Activated CD8-positive, alpha-beta T cell treated with anti-CD3 and anti-CD28 coated beads, Interleukin-2, amount 10 ng/mL, durations not matched to agents 7 days and 5 days (primary cell): ENCODE measurements at regions not wholly inside any gene's neighbourhood (a gene's known extent, or its start where the extent isn't known, plus 50 kb on each side); places are given as distances from the start of the nearest gene placed in this dataset.
"Not testable (repeated sequence)": the region's sequence is repeated elsewhere in the genome, so short reads cannot be mapped to it uniquely, and the experiment has no call there.

ENCODE experiments used
- ATAC-seq: fragments of 150-1000 bp; cut with Tn5 transposase; one replicate; pipeline ENCODE4 v1.10.0; 2021; ENCODE audit warnings: moderate library complexity
- CTCF ChIA-PET: fragments of 350-600 bp; sonication (Branson Sonifier 250); formaldehyde crosslinking; loops from one replicate; lab custom pipeline; 2021; ENCODE audit warnings: antibody characterized with exemption; lab: Charles Lee
- POLR2A ChIA-PET: fragments of 350-600 bp; sonication (Branson Sonifier 250); formaldehyde crosslinking; loops from one replicate; lab custom pipeline; 2021; ENCODE audit warnings: antibody characterized with exemption; lab: Charles Lee
- DNase-seq: peaks from one replicate; pipeline ENCODE4 v3.0.0-alpha.2; 2020
- H3K27ac Mint-ChIP-seq: one replicate; pipeline ENCODE4 v1.8.0; 2021; ENCODE audit warnings: mild to moderate bottlenecking, mixed read lengths
- H3K27me3 Mint-ChIP-seq: one replicate; pipeline ENCODE4 v1.8.0; 2021; ENCODE audit warnings: low read depth, mixed read lengths
- H3K36me3 Mint-ChIP-seq: one replicate; pipeline ENCODE4 v1.8.0; 2021; ENCODE audit warnings: low read depth, mixed read lengths
- H3K4me1 Mint-ChIP-seq: one replicate; pipeline ENCODE4 v1.8.0; 2021; ENCODE audit warnings: low read depth, mixed read lengths
- H3K4me3 Mint-ChIP-seq: one replicate; pipeline ENCODE4 v1.8.0; 2021; ENCODE audit warnings: mild to moderate bottlenecking, mixed read lengths
- H3K9me3 Mint-ChIP-seq: one replicate; pipeline ENCODE4 v1.8.0; 2022; ENCODE audit warnings: mixed read lengths; ENCODE audit not compliant: insufficient read depth

DNA sequence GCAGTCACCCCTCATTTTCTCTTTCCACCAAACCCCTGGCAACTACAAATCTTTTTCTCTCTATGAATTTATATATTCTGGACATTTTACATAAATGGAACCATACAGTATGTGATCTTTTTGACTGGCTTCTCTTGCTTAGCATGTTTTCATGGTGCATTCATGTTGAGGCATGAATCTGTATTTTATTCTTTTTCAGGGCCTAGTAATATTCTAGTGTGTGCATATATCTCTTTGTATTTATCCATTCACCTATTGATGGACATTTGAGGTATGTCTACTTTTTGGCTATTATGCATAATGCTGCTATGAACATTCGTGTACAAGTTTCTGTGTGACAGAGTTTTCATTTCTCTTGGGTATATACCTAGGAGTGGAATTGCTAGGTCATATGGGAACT lies 78.2 kb downstream of the HACD1 start:
- no peaks in the 10 kb centered on the region for H3K36me3 Mint-ChIP-seq
- no peaks in the 10 kb centered on the region for H3K4me1 Mint-ChIP-seq
- no peaks in the 10 kb centered on the region for H3K9me3 Mint-ChIP-seq
- ATAC-seq (no peak), DNase-seq (no peak)
- no peak overlapping the region for H3K27ac Mint-ChIP-seq
- POLR2A ChIA-PET, result no interaction called here
- no peaks in the 10 kb centered on the region for H3K27me3 Mint-ChIP-seq
- CTCF ChIA-PET, result interaction anchor here (0.9 kb wide), 1 partner anchor 9 kb away, joined by 3 read pairs; no protein-coding TSS in a partner anchor
- H3K4me3 Mint-ChIP-seq, result no peak overlapping the region

GRCh38 chr10:17537281-17537680 lies 79.9 kb downstream of the HACD1 start:
- no peak for DNase-seq
- Mint-ChIP-seq H3K4me1 (no peaks in the 10 kb centered on the region), H3K27me3 (no peaks in the 10 kb centered on the region), H3K27ac (no peak overlapping the region), H3K9me3 (no peaks in the 10 kb centered on the region), H3K36me3 (no peaks in the 10 kb centered on the region), H3K4me3 (no peak overlapping the region)
- ChIA-PET CTCF (no interaction called here), POLR2A (no interaction called here)
- no peak for ATAC-seq

- CTCF ChIA-PET, result no interaction called here
- Mint-ChIP-seq H3K27me3 (no peaks in the 10 kb centered on the region), H3K27ac (no peak overlapping the region)
Observed at GRCh38 chr10:17536221-17536620, 81.0 kb downstream of the HACD1 start.

DNA sequence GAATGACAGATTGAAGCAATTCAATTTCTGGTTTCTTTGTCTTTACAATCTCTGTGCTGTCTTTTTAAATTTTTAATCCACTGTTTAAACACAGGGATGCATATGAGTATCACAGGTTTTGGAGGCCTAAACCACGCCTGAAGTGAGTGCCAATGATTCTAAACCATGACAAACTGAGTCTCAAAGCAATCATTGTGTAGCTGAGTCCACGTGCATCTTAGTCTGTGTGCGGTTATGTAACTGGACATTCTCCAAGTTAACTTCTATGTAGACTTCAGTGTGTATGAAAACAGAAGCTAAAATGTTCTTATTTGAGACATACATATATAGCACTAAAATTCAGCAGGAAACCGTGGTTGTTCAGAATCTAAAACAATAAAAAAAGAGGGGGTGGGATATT lies 79.3 kb upstream of the ST8SIA6 start:
- no peaks in the 10 kb centered on the region for H3K27me3 Mint-ChIP-seq
- no peaks in the 10 kb centered on the region for H3K36me3 Mint-ChIP-seq
- ChIA-PET CTCF (no interaction called here), POLR2A (no interaction called here)
- H3K4me3 Mint-ChIP-seq, result no peak overlapping the region
- H3K27ac Mint-ChIP-seq, result no peak overlapping the region
- no peak for ATAC-seq
- DNase-seq, result no peak
- H3K4me1 Mint-ChIP-seq, result no peaks in the 10 kb centered on the region
- no peaks in the 10 kb centered on the region for H3K9me3 Mint-ChIP-seq

More at GRCh38 chr10:17536221-17536620, 81.0 kb downstream of the HACD1 start:
- DNase-seq, result no peak
- no peak for ATAC-seq
- H3K9me3 Mint-ChIP-seq, result no peaks in the 10 kb centered on the region
- H3K4me1 Mint-ChIP-seq, result no peaks in the 10 kb centered on the region
- H3K4me3 Mint-ChIP-seq, result no peak overlapping the region
- POLR2A ChIA-PET, result interaction anchor here (0.6 kb wide), 1 partner anchor 1423 kb away, joined by 3 read pairs; no protein-coding TSS in a partner anchor
- H3K36me3 Mint-ChIP-seq, result no peaks in the 10 kb centered on the region

DNA sequence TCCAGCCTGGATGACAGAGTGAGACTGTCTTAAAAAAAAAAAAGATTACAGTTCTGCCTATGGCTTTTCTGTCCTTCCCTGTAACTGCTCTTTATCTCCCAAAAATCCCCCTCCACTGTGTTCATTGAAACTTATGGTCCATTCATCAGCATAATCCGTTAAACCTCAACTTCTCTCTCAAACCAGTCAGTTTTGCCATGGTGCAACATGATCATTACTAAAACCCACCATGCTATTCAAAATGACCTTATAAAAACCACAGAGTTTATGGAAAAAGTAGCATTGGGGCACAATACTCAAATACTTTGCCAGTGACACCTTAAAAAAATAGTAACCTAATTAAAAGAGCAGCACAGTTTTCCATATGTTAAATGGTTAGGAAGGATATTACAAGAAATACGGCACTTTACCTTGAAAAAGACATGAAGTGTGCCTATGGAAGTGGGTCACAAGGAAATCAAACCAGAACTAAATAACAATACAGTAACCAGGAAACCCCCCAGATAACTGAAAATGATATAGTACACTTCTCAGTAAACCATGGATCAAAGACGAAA lies 74.0 kb upstream of the ST8SIA6 start:
- Mint-ChIP-seq H3K27me3 (peaks cover 7% of the 10 kb centered on the region), H3K4me3 (no peak overlapping the region), H3K27ac (no peak overlapping the region), H3K4me1 (no peaks in the 10 kb centered on the region), H3K36me3 (no peaks in the 10 kb centered on the region), H3K9me3 (no peaks in the 10 kb centered on the region)
- no peak for ATAC-seq
- ChIA-PET CTCF (no interaction called here), POLR2A (no interaction called here)
- DNase-seq, result no peak

DNA sequence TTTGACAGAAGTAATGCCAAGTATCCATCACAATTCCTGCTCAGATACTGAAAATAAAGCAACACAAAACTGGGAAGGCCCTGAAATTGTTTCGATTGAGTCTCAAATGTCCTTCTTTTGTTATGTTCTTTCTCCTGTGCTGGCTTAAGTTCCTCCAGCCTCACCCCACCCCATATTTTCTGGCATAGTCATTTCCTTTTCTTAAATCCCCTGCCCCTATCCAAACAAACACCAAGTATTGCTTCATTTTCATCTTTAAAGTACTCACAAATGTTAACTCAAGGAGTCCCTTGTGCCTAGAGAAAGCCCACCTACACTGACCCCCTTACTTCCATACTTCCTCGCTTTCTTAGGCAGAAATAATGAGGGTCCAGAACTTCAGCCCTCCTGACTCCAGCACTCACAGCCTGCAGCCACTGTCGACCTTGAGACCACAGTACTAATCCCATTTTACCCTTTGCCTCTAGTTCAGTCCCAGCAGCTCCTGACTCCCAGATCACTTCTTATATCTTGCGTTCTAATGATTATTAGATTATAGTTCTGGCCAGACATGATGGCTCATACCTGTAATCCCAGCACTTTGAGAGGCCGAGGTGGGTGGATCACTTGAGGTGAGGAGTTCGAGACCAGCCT lies 73.2 kb upstream of the ST8SIA6 start:
- DNase-seq, result no peak
- POLR2A ChIA-PET, result no interaction called here
- H3K36me3 Mint-ChIP-seq, result no peaks in the 10 kb centered on the region
- no peaks in the 10 kb centered on the region for H3K4me1 Mint-ChIP-seq
- ATAC-seq, result no peak
- no peak overlapping the region for H3K27ac Mint-ChIP-seq
- peaks cover 11% of the 10 kb centered on the region for H3K27me3 Mint-ChIP-seq
- H3K9me3 Mint-ChIP-seq, result no peaks in the 10 kb centered on the region
- CTCF ChIA-PET, result no interaction called here
- no peak overlapping the region for H3K4me3 Mint-ChIP-seq

- H3K27ac Mint-ChIP-seq, result not testable (repeated sequence)
Observed at GRCh38 chr10:17526571-17526970, 72.2 kb upstream of the ST8SIA6 start.

GRCh38 chr10:17523917-17524316 lies 69.5 kb upstream of the ST8SIA6 start:
- Mint-ChIP-seq H3K4me3 (no peak overlapping the region), H3K9me3 (no peaks in the 10 kb centered on the region), H3K27me3 (peaks cover 15% of the 10 kb centered on the region), H3K4me1 (no peaks in the 10 kb centered on the region), H3K36me3 (no peaks in the 10 kb centered on the region), H3K27ac (no peak overlapping the region)
- ChIA-PET CTCF (no interaction called here), POLR2A (no interaction called here)
- no peak for DNase-seq
- no peak for ATAC-seq

More at GRCh38 chr10:17526571-17526970, 72.2 kb upstream of the ST8SIA6 start:
- H3K27me3 Mint-ChIP-seq, result peaks cover 12% of the 10 kb centered on the region
- ATAC-seq, H3K36me3 Mint-ChIP-seq, POLR2A ChIA-PET, H3K4me3 Mint-ChIP-seq, CTCF ChIA-PET, H3K4me1 Mint-ChIP-seq, H3K9me3 Mint-ChIP-seq, DNase-seq: not testable (repeated sequence)

DNA sequence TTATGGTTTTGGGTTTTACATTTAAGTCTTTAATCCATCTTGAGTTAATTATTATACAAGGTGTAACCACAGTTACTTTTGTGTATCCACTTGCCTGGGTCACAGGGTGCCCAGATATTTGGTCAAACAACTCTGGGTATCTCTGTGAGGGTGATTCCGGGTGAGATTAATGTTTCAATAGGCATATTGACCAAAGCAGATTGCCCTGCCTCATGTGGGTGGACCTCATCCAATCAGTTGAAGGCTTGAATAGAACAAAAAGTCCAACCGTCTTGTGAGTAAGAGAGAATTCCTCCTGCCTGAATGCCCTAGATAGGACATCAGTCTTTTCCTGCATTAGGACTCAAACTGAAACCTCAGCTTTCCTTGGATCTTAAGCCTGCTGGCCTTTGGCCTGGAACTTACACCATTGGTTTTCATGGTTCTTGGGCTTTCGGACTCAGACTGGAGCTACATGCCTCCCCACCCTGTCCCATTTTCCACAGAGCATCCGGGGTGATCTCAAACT lies 68.9 kb upstream of the ST8SIA6 start:
- no peaks in the 10 kb centered on the region for H3K4me1 Mint-ChIP-seq
- no peak overlapping the region for H3K4me3 Mint-ChIP-seq

GRCh38 chr10:17522269-17522668 lies 67.9 kb upstream of the ST8SIA6 start:
- H3K27me3 Mint-ChIP-seq, result peaks cover 17% of the 10 kb centered on the region
- H3K4me1 Mint-ChIP-seq, H3K4me3 Mint-ChIP-seq, CTCF ChIA-PET, H3K36me3 Mint-ChIP-seq, H3K9me3 Mint-ChIP-seq, H3K27ac Mint-ChIP-seq, DNase-seq, POLR2A ChIA-PET, ATAC-seq: not testable (repeated sequence)

More for the DNA sequence above, 68.9 kb upstream of the ST8SIA6 start:
- Mint-ChIP-seq H3K36me3 (no peaks in the 10 kb centered on the region), H3K9me3 (no peaks in the 10 kb centered on the region), H3K27ac (no peak overlapping the region), H3K27me3 (peaks cover 15% of the 10 kb centered on the region)
- no peak for ATAC-seq
- DNase-seq, result no peak
- ChIA-PET CTCF (no interaction called here), POLR2A (no interaction called here)

GRCh38 chr10:17519457-17519856 lies 65.1 kb upstream of the ST8SIA6 start:
- H3K4me3 Mint-ChIP-seq, result no peak overlapping the region
- no peaks in the 10 kb centered on the region for H3K9me3 Mint-ChIP-seq
- DNase-seq (no peak), ATAC-seq (no peak)
- POLR2A ChIA-PET, result no interaction called here
- CTCF ChIA-PET, result no interaction called here
- H3K27ac Mint-ChIP-seq, result no peak overlapping the region
- no peaks in the 10 kb centered on the region for H3K36me3 Mint-ChIP-seq
- no peaks in the 10 kb centered on the region for H3K4me1 Mint-ChIP-seq
- H3K27me3 Mint-ChIP-seq, result peaks cover 12% of the 10 kb centered on the region

- ATAC-seq (no peak), DNase-seq (no peak)
- H3K4me3 Mint-ChIP-seq, result no peak overlapping the region
- ChIA-PET CTCF (no interaction called here), POLR2A (no interaction called here)
- H3K27me3 Mint-ChIP-seq, result peaks cover 10% of the 10 kb centered on the region
- H3K27ac Mint-ChIP-seq, result no peak overlapping the region
- no peaks in the 10 kb centered on the region for H3K4me1 Mint-ChIP-seq
- no peaks in the 10 kb centered on the region for H3K36me3 Mint-ChIP-seq
- H3K9me3 Mint-ChIP-seq, result no peaks in the 10 kb centered on the region
Observed at GRCh38 chr10:17518338-17518737, 63.9 kb upstream of the ST8SIA6 start.
